SK-N-SH (cell line): ENCODE measurements at regions not wholly inside any gene's neighbourhood (a gene's known extent, or its start where the extent isn't known, plus 50 kb on each side); places are given as distances from the start of the nearest gene placed in this dataset.

ENCODE experiments used
- CHD2 ChIP-seq: fragments of 150-350 bp; IDR thresholded peaks from 2 replicates; pipeline ENCODE4 v1.6.1; 2018; ENCODE audit warnings: low read length; ENCODE audit not compliant: partially characterized antibody
- CTCF ChIP-seq: fragments of 200-600 bp; sonication (generic); IDR thresholded peaks from 2 replicates; pipeline ENCODE4 v1.6.1; 2017; ENCODE audit warnings: antibody characterized with exemption, mild to moderate bottlenecking, moderate library complexity
- EP300 ChIP-seq, 2 experiments: IDR thresholded peaks; 2 replicates each; pipeline versions ENCODE4 v1.4.0 to v1.6.1; 2012; ENCODE audit warnings: borderline replicate concordance in 1 of 2, low read depth in 1 of 2, low read length in 1 of 2
- FOXM1 ChIP-seq: IDR thresholded peaks from 2 replicates; pipeline ENCODE4 v1.4.0; 2012; ENCODE audit warnings: low read depth, mild to moderate bottlenecking
- GABPA ChIP-seq: IDR thresholded peaks from 2 replicates; pipeline ENCODE4 v1.4.0; 2012; ENCODE audit warnings: low read depth, mild to moderate bottlenecking
- MEF2A ChIP-seq: IDR thresholded peaks from 2 replicates; pipeline ENCODE4 v1.4.0; 2012; ENCODE audit warnings: low read depth, borderline replicate concordance
- PBX3 ChIP-seq: IDR thresholded peaks from 2 replicates; pipeline ENCODE4; 2012
- POLR2AphosphoS5 ChIP-seq: IDR thresholded peaks from 2 replicates; pipeline ENCODE4 v1.6.1; 2012; ENCODE audit warnings: low read depth, low read length
- RAD21 ChIP-seq: IDR thresholded peaks from 2 replicates; pipeline ENCODE4 v1.6.1; 2012; ENCODE audit warnings: mild to moderate bottlenecking, low read length
- REST ChIP-seq: IDR thresholded peaks from 2 replicates; pipeline ENCODE4 v1.6.1; 2012; ENCODE audit warnings: mild to moderate bottlenecking, low read depth, low read length, moderate library complexity
- RFX5 ChIP-seq: IDR thresholded peaks from 2 replicates; pipeline ENCODE4 v1.6.1; 2012; ENCODE audit warnings: mild to moderate bottlenecking, improper control_type of control experiment, low read length
- SMC3 ChIP-seq: IDR thresholded peaks from 2 replicates; pipeline ENCODE4 v1.6.1; 2012; ENCODE audit warnings: low read depth, low read length, improper control_type of control experiment
- USF2 ChIP-seq: fragments of 150-350 bp; IDR thresholded peaks from 2 replicates; pipeline ENCODE4 v1.6.1; 2017; ENCODE audit warnings: antibody characterized with exemption, low read length, low read depth, borderline replicate concordance

GRCh38 chr2:157182834-157183396, 74.6 kb upstream of the GALNT5 start:
- TF ChIP-seq EP300 (IDR thresholded peaks at IDR 0.05; ENCODE audit: borderline replicate concordance in 1 of 2, low read depth in 1 of 2, low read length in 1 of 2) (peak; percentile 9 to 81; a peak in 2 of 4 replicates), CTCF (no peak), CHD2 (no peak), PBX3 (peak; percentile 67), RAD21 (no peak), RFX5 (no peak), POLR2AphosphoS5 (no peak; the same call in 1 of the 2 replicates), SMC3 (no peak), REST (no peak), FOXM1 (peak; percentile 79; the same call in 1 of the 2 replicates), MEF2A (peak; percentile 50; the same call in 1 of the 2 replicates), GABPA (peak; percentile 22; the same call in 1 of the 2 replicates), USF2 (no peak)
